ENCODE measurements at regions not wholly inside any gene's neighbourhood (a gene's known extent, or its start where the extent isn't known, plus 50 kb on each side); places are given as distances from the start of the nearest gene placed in this dataset.

GRCh38 chr2:75787532-75788132 lies 76.9 kb upstream of the GCFC2 start:
- ATAC-seq, result peak; percentile 68
- TF ChIP-seq PATZ1 (CRISPR knock-in tag; IDR thresholded peaks at IDR 0.05; ENCODE audit: borderline replicate concordance), result no peak

- ATAC-seq, result no peak
- TF ChIP-seq CSDC2 (CRISPR knock-in tag; IDR thresholded peaks at IDR 0.05), result no peak
- no peak for TF ChIP-seq ZNF70 (CRISPR knock-in tag; IDR thresholded peaks at IDR 0.05)
- TF ChIP-seq ISL1 (CRISPR knock-in tag; IDR thresholded peaks at IDR 0.05), result no peak
- no peak for TF ChIP-seq TSHZ2 (CRISPR knock-in tag; IDR thresholded peaks at IDR 0.05)
- TF ChIP-seq POU6F1 (CRISPR knock-in tag; IDR thresholded peaks at IDR 0.05; ENCODE audit: borderline replicate concordance, low read depth), result no peak
- TF ChIP-seq ZC3H10 (CRISPR knock-in tag; IDR thresholded peaks at IDR 0.05), result no peak
- TF ChIP-seq PPARA (CRISPR knock-in tag; IDR thresholded peaks at IDR 0.05; ENCODE audit: borderline replicate concordance), result no peak
- no peak for TF ChIP-seq ZNF8 (CRISPR knock-in tag; IDR thresholded peaks at IDR 0.05)
- no peak for TF ChIP-seq GLIS3 (CRISPR knock-in tag; IDR thresholded peaks at IDR 0.05)
- no peak for TF ChIP-seq ZNF565 (CRISPR knock-in tag; conservative IDR thresholded peaks at IDR 0.05; ENCODE audit: low read depth)
- TF ChIP-seq ZFP30 (CRISPR knock-in tag; IDR thresholded peaks at IDR 0.05), result no peak
- no peak for TF ChIP-seq OSR1 (CRISPR knock-in tag; IDR thresholded peaks at IDR 0.05)
- no peak for TF ChIP-seq ARNTL (CRISPR knock-in tag; IDR thresholded peaks at IDR 0.05; ENCODE audit: borderline replicate concordance, low read depth)
- no peak for TF ChIP-seq CREB5 (CRISPR knock-in tag; IDR thresholded peaks at IDR 0.05; ENCODE audit: low read depth)
- TF ChIP-seq TCF4 (CRISPR knock-in tag; IDR thresholded peaks at IDR 0.05; ENCODE audit: borderline replicate concordance), result no peak
- no peak for TF ChIP-seq PATZ1 (CRISPR knock-in tag; IDR thresholded peaks at IDR 0.05; ENCODE audit: borderline replicate concordance)
- no peak for TF ChIP-seq RARB (CRISPR knock-in tag; IDR thresholded peaks at IDR 0.05)
These were observed 64.7 kb upstream of the GCFC2 start for GRCh38 chr2:75775311-75775823.

GRCh38 chr2:75772908-75773630 lies 62.4 kb upstream of the GCFC2 start:
- TF ChIP-seq ESRRG (CRISPR knock-in tag; IDR thresholded peaks at IDR 0.05), result no peak
- no peak for TF ChIP-seq CSDC2 (CRISPR knock-in tag; IDR thresholded peaks at IDR 0.05)
- no peak for TF ChIP-seq TSHZ2 (CRISPR knock-in tag; IDR thresholded peaks at IDR 0.05)
- no peak for TF ChIP-seq ZFP30 (CRISPR knock-in tag; IDR thresholded peaks at IDR 0.05)
- TF ChIP-seq TCF4 (CRISPR knock-in tag; IDR thresholded peaks at IDR 0.05; ENCODE audit: borderline replicate concordance), result no peak
- TF ChIP-seq BACH2 (CRISPR knock-in tag; IDR thresholded peaks at IDR 0.05; ENCODE audit: borderline replicate concordance), result no peak
- TF ChIP-seq SNAI2 (CRISPR knock-in tag; IDR thresholded peaks at IDR 0.05), result no peak
- no peak for TF ChIP-seq ZNF70 (CRISPR knock-in tag; IDR thresholded peaks at IDR 0.05)
- no peak for TF ChIP-seq RARB (CRISPR knock-in tag; IDR thresholded peaks at IDR 0.05)
- no peak for TF ChIP-seq OSR1 (CRISPR knock-in tag; IDR thresholded peaks at IDR 0.05)
- TF ChIP-seq PATZ1 (CRISPR knock-in tag; IDR thresholded peaks at IDR 0.05; ENCODE audit: borderline replicate concordance), result no peak

More at GRCh38 chr2:75772908-75773630, 62.4 kb upstream of the GCFC2 start:
- ATAC-seq, result no peak

All from SK-N-SH treated with all-trans-retinoic acid at 6 μM for 48 hours (cell line).